ENCODE measurements at regions not wholly inside any gene's neighbourhood (a gene's known extent, or its start where the extent isn't known, plus 50 kb on each side); places are given as distances from the start of the nearest gene placed in this dataset.

DNA sequence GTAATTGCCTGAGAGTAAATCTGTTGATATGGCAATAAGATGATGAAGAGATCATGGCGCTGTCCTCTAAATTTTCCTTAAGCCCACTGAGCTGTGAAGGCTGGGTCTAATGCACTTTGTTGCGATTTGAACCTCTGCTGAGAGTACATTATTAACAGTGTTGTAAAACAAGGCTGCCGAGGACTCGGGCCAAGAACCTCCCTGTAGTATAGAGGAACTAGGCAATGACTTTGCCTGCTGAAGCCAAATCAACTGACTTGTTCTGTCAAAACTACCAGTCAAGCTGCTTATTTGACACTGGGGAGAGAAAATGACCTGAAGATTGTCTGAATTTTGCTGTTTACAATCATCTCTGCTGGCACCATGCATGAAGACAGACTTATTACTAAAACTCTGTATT, 1154.7 kb downstream of the DTWD2 start:
- no peak for TF ChIP-seq POLR2A (IDR thresholded peaks at IDR 0.05)
- TF ChIP-seq, protein P1, sequence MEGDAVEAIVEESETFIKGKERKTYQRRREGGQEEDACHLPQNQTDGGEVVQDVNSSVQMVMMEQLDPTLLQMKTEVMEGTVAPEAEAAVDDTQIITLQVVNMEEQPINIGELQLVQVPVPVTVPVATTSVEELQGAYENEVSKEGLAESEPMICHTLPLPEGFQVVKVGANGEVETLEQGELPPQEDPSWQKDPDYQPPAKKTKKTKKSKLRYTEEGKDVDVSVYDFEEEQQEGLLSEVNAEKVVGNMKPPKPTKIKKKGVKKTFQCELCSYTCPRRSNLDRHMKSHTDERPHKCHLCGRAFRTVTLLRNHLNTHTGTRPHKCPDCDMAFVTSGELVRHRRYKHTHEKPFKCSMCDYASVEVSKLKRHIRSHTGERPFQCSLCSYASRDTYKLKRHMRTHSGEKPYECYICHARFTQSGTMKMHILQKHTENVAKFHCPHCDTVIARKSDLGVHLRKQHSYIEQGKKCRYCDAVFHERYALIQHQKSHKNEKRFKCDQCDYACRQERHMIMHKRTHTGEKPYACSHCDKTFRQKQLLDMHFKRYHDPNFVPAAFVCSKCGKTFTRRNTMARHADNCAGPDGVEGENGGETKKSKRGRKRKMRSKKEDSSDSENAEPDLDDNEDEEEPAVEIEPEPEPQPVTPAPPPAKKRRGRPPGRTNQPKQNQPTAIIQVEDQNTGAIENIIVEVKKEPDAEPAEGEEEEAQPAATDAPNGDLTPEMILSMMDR (IDR thresholded peaks at IDR 0.05) = no peak
